ENCODE measurements at regions not wholly inside any gene's neighbourhood (a gene's known extent, or its start where the extent isn't known, plus 50 kb on each side); places are given as distances from the start of the nearest gene placed in this dataset.

GRCh38 chr18:38444971-38445803 is 879.6 kb upstream of the CELF4 start:
- TF ChIP-seq CTCF (IDR thresholded peaks at IDR 0.05) (no peak), EP300 (IDR thresholded peaks at IDR 0.05) (no peak), POLR2A (IDR thresholded peaks at IDR 0.05) (no peak)

Measured in ovary (tissue), 3 donors.